Upper lobe of left lung (tissue), 4 donors: ENCODE measurements at regions not wholly inside any gene's neighbourhood (a gene's known extent, or its start where the extent isn't known, plus 50 kb on each side); places are given as distances from the start of the nearest gene placed in this dataset.

ENCODE experiments used
- POLR2A ChIP-seq, 4 donors: fragments of 450-650 bp; IDR thresholded peaks; one replicate each; pipeline ENCODE4 v1.5.1; 2016 to 2017; ENCODE audit warnings: antibody characterized with exemption in 4 of 4, mild to moderate bottlenecking in 2 of 4
- POLR2AphosphoS5 ChIP-seq, 2 donors: sonication (generic); formaldehyde crosslinking; IDR thresholded peaks; one replicate each; pipeline ENCODE4 v1.5.1; 2017; ENCODE audit warnings: antibody characterized with exemption in 2 of 2
- TF ChIP-seq, protein P1 (sequence below), 6 experiments: fragments of 450-650 bp in 4 of 6; fragments of 200-600 bp in 2 of 6; sonication (generic) in 2 of 6; IDR thresholded peaks; one replicate each; pipeline ENCODE4 v1.5.1; 2016 to 2019; ENCODE audit warnings: antibody characterized with exemption in 6 of 6

DNA sequence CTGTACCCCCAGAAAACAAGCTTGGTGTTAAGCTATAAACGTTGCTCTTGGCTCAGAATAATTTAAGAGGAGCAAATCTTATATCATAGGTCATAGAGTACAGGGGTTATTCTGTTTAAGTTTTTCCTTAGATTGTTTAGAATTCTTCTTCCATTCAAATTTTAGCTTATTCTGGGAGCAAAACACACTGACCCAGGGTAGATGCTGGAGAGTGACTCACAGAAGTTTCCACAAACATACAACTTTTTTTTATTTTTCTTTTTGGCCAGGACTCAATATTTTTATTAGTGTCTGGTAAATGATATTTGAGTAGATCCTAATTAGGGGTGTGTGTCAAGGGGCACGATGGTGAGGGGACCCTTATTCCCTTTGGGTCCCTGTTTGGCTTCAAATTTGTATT is 71.5 kb upstream of the PSME4 start:
- TF ChIP-seq, protein P1, sequence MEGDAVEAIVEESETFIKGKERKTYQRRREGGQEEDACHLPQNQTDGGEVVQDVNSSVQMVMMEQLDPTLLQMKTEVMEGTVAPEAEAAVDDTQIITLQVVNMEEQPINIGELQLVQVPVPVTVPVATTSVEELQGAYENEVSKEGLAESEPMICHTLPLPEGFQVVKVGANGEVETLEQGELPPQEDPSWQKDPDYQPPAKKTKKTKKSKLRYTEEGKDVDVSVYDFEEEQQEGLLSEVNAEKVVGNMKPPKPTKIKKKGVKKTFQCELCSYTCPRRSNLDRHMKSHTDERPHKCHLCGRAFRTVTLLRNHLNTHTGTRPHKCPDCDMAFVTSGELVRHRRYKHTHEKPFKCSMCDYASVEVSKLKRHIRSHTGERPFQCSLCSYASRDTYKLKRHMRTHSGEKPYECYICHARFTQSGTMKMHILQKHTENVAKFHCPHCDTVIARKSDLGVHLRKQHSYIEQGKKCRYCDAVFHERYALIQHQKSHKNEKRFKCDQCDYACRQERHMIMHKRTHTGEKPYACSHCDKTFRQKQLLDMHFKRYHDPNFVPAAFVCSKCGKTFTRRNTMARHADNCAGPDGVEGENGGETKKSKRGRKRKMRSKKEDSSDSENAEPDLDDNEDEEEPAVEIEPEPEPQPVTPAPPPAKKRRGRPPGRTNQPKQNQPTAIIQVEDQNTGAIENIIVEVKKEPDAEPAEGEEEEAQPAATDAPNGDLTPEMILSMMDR (IDR thresholded peaks at IDR 0.05), result no peak
- no peak for TF ChIP-seq POLR2AphosphoS5 (IDR thresholded peaks at IDR 0.05)
- no peak for TF ChIP-seq POLR2A (IDR thresholded peaks at IDR 0.05)
